HUES6 (cell line): ENCODE measurements at regions not wholly inside any gene's neighbourhood (a gene's known extent, or its start where the extent isn't known, plus 50 kb on each side); places are given as distances from the start of the nearest gene placed in this dataset.
"Not testable (repeated sequence)": the region's sequence is repeated elsewhere in the genome, so short reads cannot be mapped to it uniquely, and the experiment has no call there.

Source experiments
- H3K27ac ChIP-seq: 2 replicates; pipeline ENCODE4 v1.7.0; 2013; ENCODE audit warnings: low read depth, mild to moderate bottlenecking, low read length, inconsistent platforms
- H3K27me3 ChIP-seq: 2 replicates; pipeline ENCODE4 v1.6.1; 2013; ENCODE audit warnings: low read length; ENCODE audit not compliant: control insufficient read depth, insufficient read depth
- H3K36me3 ChIP-seq: 2 replicates; pipeline ENCODE4 v1.6.1; 2013; ENCODE audit warnings: low read length; ENCODE audit not compliant: control insufficient read depth, insufficient read depth
- H3K4me1 ChIP-seq: 2 replicates; pipeline ENCODE4 v1.6.1; 2013; ENCODE audit warnings: low read length; ENCODE audit not compliant: control insufficient read depth, insufficient read depth
- H3K4me3 ChIP-seq: 2 replicates; pipeline ENCODE4 v1.5.1; 2013; ENCODE audit warnings: low read depth, low read length
- H3K9ac ChIP-seq: one replicate; pipeline ENCODE4 v1.6.1; 2013; ENCODE audit warnings: mild to moderate bottlenecking, low read length
- H3K9me3 ChIP-seq: 2 replicates; pipeline ENCODE4 v1.6.1; 2013; ENCODE audit warnings: low read depth, low read length; ENCODE audit not compliant: control insufficient read depth, insufficient read depth

GRCh38 chr20:60780388-60781025 lies 471.6 kb upstream of the CDH4 start:
- Histone ChIP-seq H3K36me3 (no peaks in the 10 kb centered on the region), H3K4me1 (no peaks in the 10 kb centered on the region; the same call in 1 of the 2 replicates), H3K4me3 (no peak overlapping the region), H3K9ac (no peak overlapping the region), H3K27me3 (no peaks in the 10 kb centered on the region), H3K9me3 (peaks cover 3% of the 10 kb centered on the region; the same call in 1 of the 2 replicates), H3K27ac (no peak overlapping the region)

DNA sequence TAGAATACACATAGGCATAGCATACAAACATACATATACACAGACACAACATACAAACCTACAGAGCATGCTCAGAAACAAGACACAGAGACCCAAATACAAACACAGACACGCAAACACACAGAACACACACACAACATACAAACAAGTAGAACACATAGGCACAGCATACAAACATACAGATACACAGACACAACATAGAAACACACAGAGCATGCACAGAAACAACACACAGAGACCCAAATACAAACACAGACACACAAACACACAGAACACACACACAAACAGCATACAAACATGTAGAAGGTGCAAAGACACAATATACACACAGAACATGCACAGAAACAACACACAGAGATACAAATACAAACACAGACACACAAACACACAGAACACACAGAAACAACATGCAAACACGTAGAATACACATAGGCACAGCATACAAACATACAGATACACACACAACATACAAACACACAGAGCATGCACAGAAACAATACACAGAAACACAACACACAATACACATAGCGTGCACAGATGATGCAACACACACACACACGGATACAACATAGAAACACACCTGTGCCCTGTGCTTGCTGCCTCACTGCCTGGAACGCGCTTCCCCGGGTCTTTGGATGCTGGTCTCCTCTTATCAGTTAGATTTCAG lies 469.0 kb upstream of the CDH4 start:
- no peaks in the 10 kb centered on the region for H3K27me3 ChIP-seq
- H3K4me3 ChIP-seq, result no peak overlapping the region
- no peak overlapping the region for H3K27ac ChIP-seq
- H3K9ac ChIP-seq, result no peak overlapping the region
- no peaks in the 10 kb centered on the region for H3K36me3 ChIP-seq
- peaks cover 3% of the 10 kb centered on the region; the same call in 1 of the 2 replicates for H3K9me3 ChIP-seq
- H3K4me1 ChIP-seq, result no peaks in the 10 kb centered on the region; the same call in none of the 2 replicates

DNA sequence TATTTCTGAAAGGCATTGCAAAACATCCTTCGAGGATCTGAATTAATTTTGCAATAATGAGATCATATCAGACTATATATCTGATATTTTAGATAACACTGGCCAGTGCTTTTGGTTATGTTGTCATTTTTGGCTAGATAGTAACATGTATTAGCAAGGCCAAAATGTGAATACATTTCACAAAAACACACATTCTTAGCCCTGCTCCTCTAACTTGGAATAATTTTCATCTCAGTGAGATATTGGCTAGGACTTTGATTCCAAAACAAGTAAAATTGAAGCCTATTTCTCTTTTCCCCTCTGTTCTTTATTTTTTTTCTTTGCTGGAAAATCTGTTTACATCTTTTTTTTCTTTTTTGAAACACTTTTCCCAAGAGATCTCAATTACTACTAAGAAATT lies 466.8 kb upstream of the CDH4 start:
- Histone ChIP-seq H3K4me3 (no peak overlapping the region), H3K27ac (no peak overlapping the region), H3K27me3 (no peaks in the 10 kb centered on the region), H3K36me3 (no peaks in the 10 kb centered on the region), H3K9ac (no peak overlapping the region), H3K9me3 (peaks cover 6% of the 10 kb centered on the region; the same call in 1 of the 2 replicates), H3K4me1 (peaks cover 10% of the 10 kb centered on the region)

- Histone ChIP-seq H3K4me3 (no peak overlapping the region), H3K27me3 (no peaks in the 10 kb centered on the region), H3K27ac (no peak overlapping the region), H3K9me3 (peaks cover 6% of the 10 kb centered on the region; the same call in 1 of the 2 replicates), H3K9ac (no peak overlapping the region), H3K4me1 (peaks cover 10% of the 10 kb centered on the region), H3K36me3 (no peaks in the 10 kb centered on the region)
Observed at GRCh38 chr20:60785785-60786184, 466.3 kb upstream of the CDH4 start.

DNA sequence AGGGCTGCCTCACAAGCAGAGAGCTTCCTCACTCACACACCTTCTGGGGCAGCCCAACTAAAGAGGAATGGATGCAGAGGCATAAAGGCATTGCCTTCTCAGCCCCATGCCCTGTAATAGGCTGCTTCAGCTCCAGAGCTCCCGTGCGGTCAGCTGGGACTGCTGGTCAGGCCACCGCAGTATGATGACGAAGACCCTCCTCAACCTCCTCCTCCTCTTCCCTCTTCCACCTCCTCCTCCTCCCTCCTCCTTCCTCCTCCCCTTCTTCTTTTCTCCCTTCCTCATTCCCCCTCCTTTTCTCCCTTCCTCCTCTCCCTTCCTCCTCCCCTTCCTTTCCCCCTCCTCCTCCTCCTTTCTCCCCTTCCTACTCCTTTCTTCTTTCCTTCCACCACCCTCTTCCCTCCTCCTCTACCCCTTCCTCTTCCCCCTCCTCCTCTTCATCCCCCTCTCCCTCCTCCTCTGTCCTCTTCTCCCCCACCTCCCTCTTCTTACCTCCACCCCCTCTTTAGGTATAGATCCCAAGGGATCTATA lies 465.3 kb upstream of the CDH4 start:
- Histone ChIP-seq H3K9ac (no peak overlapping the region), H3K9me3 (peaks cover 6% of the 10 kb centered on the region; the same call in 1 of the 2 replicates), H3K4me3 (no peak overlapping the region), H3K4me1 (peaks cover 10% of the 10 kb centered on the region), H3K27me3 (no peaks in the 10 kb centered on the region), H3K36me3 (no peaks in the 10 kb centered on the region), H3K27ac (no peak overlapping the region)

GRCh38 chr20:60787276-60787675 lies 464.8 kb upstream of the CDH4 start:
- H3K9ac ChIP-seq, result no peak overlapping the region

DNA sequence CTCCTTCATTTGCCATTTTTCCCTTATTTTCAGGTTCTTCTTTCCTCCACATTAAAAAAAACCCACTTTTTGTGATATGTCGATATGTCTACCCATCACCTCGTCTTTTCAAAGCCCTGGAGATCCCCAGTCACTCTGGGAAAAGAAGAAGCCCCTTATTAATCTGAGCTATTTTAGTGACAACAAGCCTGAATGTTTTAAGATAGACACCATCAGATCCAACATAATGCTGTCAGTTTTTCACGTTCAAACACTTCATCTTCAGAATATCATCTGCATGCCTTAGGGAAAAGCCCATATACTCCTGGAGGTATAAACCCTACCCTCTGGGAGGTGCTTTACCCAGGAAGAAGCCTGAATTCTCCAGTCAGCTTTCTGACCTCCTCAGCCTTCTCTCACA lies 464.0 kb upstream of the CDH4 start:
- no peak overlapping the region for H3K9ac ChIP-seq
- H3K9me3 ChIP-seq, result peaks cover 6% of the 10 kb centered on the region; the same call in 1 of the 2 replicates
- no peak overlapping the region for H3K4me3 ChIP-seq
- H3K27me3 ChIP-seq, result peaks cover 3% of the 10 kb centered on the region; the same call in 1 of the 2 replicates
- peaks cover 10% of the 10 kb centered on the region for H3K4me1 ChIP-seq
- no peak overlapping the region for H3K27ac ChIP-seq
- H3K36me3 ChIP-seq, result no peaks in the 10 kb centered on the region

More at GRCh38 chr20:60787276-60787675, 464.8 kb upstream of the CDH4 start:
- peaks cover 10% of the 10 kb centered on the region for H3K4me1 ChIP-seq
- H3K27me3 ChIP-seq, result no peaks in the 10 kb centered on the region
- H3K36me3 ChIP-seq, result no peaks in the 10 kb centered on the region
- H3K4me3 ChIP-seq, result no peak overlapping the region
- peaks cover 6% of the 10 kb centered on the region; the same call in 1 of the 2 replicates for H3K9me3 ChIP-seq
- H3K27ac ChIP-seq, result no peak overlapping the region

DNA sequence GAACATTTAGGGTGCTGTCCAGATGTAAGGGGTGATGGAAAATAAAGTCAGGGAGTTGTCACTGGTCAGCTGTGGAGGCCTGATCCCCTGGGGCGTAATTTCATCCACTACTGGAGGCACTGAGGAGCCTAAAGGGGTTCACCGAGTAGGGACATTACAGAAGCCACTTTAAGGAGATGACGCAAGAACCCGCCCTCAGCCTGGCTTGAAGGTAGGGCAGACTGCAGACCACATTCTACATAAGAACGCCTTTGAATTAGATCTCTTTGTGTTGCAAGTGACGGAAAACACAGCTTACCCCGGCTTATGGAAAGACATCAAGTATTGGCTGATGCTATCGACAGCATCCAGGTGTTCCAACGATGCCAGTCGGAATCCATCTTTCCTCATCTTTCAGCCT lies 462.7 kb upstream of the CDH4 start:
- Histone ChIP-seq H3K9ac (no peak overlapping the region), H3K9me3 (peaks cover 6% of the 10 kb centered on the region; the same call in 1 of the 2 replicates), H3K36me3 (no peaks in the 10 kb centered on the region), H3K27me3 (peaks cover 3% of the 10 kb centered on the region; the same call in 1 of the 2 replicates), H3K4me1 (peaks cover 10% of the 10 kb centered on the region), H3K4me3 (no peak overlapping the region), H3K27ac (no peak overlapping the region)

DNA sequence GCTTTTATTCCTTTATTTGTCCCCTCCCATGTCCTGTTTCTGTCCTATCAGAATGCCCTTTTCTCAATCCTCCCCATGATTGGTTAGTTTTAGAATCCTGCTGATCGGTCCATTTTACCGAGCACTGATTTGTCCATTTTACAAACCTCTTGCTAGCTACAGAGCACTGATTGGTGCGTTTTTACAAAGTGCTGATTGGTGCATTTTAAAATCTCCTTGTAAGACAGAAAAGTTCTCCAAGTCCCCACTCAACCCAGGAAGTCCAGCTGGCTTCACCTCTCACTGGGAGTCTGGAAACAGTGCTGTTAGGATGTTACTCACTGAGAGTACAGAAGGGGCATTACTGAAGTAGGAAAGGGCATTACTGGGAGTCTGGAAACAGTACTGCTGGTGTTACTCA lies 461.7 kb upstream of the CDH4 start:
- not testable (repeated sequence) for H3K36me3 ChIP-seq, H3K4me3 ChIP-seq, H3K27me3 ChIP-seq, H3K9me3 ChIP-seq, H3K9ac ChIP-seq, H3K27ac ChIP-seq
- peaks cover 10% of the 10 kb centered on the region for H3K4me1 ChIP-seq

GRCh38 chr20:60791823-60792222 lies 460.2 kb upstream of the CDH4 start:
- H3K36me3 ChIP-seq, result no peaks in the 10 kb centered on the region
- H3K9me3 ChIP-seq, result peaks cover 6% of the 10 kb centered on the region; the same call in 1 of the 2 replicates
- H3K4me3 ChIP-seq, result no peak overlapping the region
- peaks cover 10% of the 10 kb centered on the region; the same call in 1 of the 2 replicates for H3K4me1 ChIP-seq
- H3K9ac ChIP-seq, result no peak overlapping the region
- peaks cover 3% of the 10 kb centered on the region; the same call in 1 of the 2 replicates for H3K27me3 ChIP-seq
- no peak overlapping the region for H3K27ac ChIP-seq

- peaks cover 3% of the 10 kb centered on the region; the same call in 1 of the 2 replicates for H3K27me3 ChIP-seq
- H3K9me3 ChIP-seq, result peaks cover 6% of the 10 kb centered on the region; the same call in 1 of the 2 replicates
- no peak overlapping the region for H3K9ac ChIP-seq
- peaks cover 10% of the 10 kb centered on the region; the same call in 1 of the 2 replicates for H3K4me1 ChIP-seq
- H3K36me3 ChIP-seq, result no peaks in the 10 kb centered on the region
- H3K4me3 ChIP-seq, result no peak overlapping the region
- H3K27ac ChIP-seq, result no peak overlapping the region
Observed at GRCh38 chr20:60792941-60793340, 459.1 kb upstream of the CDH4 start.
